ENCODE measurements at regions not wholly inside any gene's neighbourhood (a gene's known extent, or its start where the extent isn't known, plus 50 kb on each side); places are given as distances from the start of the nearest gene placed in this dataset.

- Histone ChIP-seq H3K4me1 (ENCODE audit: low read length) (no peaks in the 10 kb centered on the region), H3K27ac (ENCODE audit: low read length) (no peak overlapping the region), H3K9me3 (replicated peaks; ENCODE audit: insufficient read depth, low read length) (no peaks in the 10 kb centered on the region), H3K9me2 (replicated peaks; ENCODE audit: insufficient read depth, low read length) (no peaks in the 10 kb centered on the region), H2AFZ (ENCODE audit: low read length) (no peak overlapping the region), H3K4me2 (ENCODE audit: low read depth, low read length) (no peak overlapping the region), H3K79me2 (ENCODE audit: low read length) (no peaks in the 10 kb centered on the region), H3K9ac (ENCODE audit: low read length) (no peak overlapping the region), H3K27me3 (replicated peaks; ENCODE audit: insufficient read depth, low read length) (no peaks in the 10 kb centered on the region), H4K20me1 (ENCODE audit: insufficient read depth, low read length) (no peaks in the 10 kb centered on the region), H3K36me3 (replicated peaks; ENCODE audit: insufficient read depth, low read length) (no peaks in the 10 kb centered on the region), H3F3A (ENCODE audit: insufficient read depth, low read length) (no peaks in the 10 kb centered on the region), H3K4me3 (ENCODE audit: low read length) (no peak overlapping the region)
- TF ChIP-seq CTCF (IDR thresholded peaks at IDR 0.05; ENCODE audit: low read length): no peak
- no peak for TF ChIP-seq EZH2phosphoT487 (IDR thresholded peaks at IDR 0.05; ENCODE audit: low read length)
- TF ChIP-seq EZH2 (optimal IDR thresholded peaks at IDR 0.05; ENCODE audit: low read depth, low read length): no peak
- no peak for DNase-seq
Measured at GRCh38 chr12:19909418-19909817, 458.9 kb upstream of the PDE3A start.

GRCh38 chr12:19910681-19911080 is 457.7 kb upstream of the PDE3A start:
- H3K79me2 ChIP-seq (ENCODE audit: low read length): no peaks in the 10 kb centered on the region
- no peak overlapping the region for H3K4me2 ChIP-seq (ENCODE audit: low read depth, low read length)
- H2AFZ ChIP-seq (ENCODE audit: low read length): no peak overlapping the region
- H3F3A ChIP-seq (ENCODE audit: insufficient read depth, low read length): no peaks in the 10 kb centered on the region
- no peaks in the 10 kb centered on the region for H4K20me1 ChIP-seq (ENCODE audit: insufficient read depth, low read length)
- no peaks in the 10 kb centered on the region for H3K9me2 ChIP-seq (replicated peaks; ENCODE audit: insufficient read depth, low read length)
- H3K27me3 ChIP-seq (replicated peaks; ENCODE audit: insufficient read depth, low read length): no peaks in the 10 kb centered on the region
- DNase-seq: no peak
- TF ChIP-seq EZH2phosphoT487 (IDR thresholded peaks at IDR 0.05; ENCODE audit: low read length) (no peak), EZH2 (optimal IDR thresholded peaks at IDR 0.05; ENCODE audit: low read depth, low read length) (no peak), CTCF (IDR thresholded peaks at IDR 0.05; ENCODE audit: low read length) (no peak)
- no peak overlapping the region for H3K4me3 ChIP-seq (ENCODE audit: low read length)
- no peak overlapping the region for H3K9ac ChIP-seq (ENCODE audit: low read length)
- no peaks in the 10 kb centered on the region for H3K36me3 ChIP-seq (replicated peaks; ENCODE audit: insufficient read depth, low read length)
- H3K27ac ChIP-seq (ENCODE audit: low read length): no peak overlapping the region
- no peaks in the 10 kb centered on the region for H3K4me1 ChIP-seq (ENCODE audit: low read length)
- H3K9me3 ChIP-seq (replicated peaks; ENCODE audit: insufficient read depth, low read length): no peaks in the 10 kb centered on the region

- no peaks in the 10 kb centered on the region for H3K36me3 ChIP-seq (replicated peaks; ENCODE audit: insufficient read depth, low read length)
Measured at GRCh38 chr12:19912991-19913390, 455.3 kb upstream of the PDE3A start.

More at GRCh38 chr12:19912991-19913390, 455.3 kb upstream of the PDE3A start:
- H4K20me1 ChIP-seq (ENCODE audit: insufficient read depth, low read length): no peaks in the 10 kb centered on the region
- no peak overlapping the region for H3K4me3 ChIP-seq (ENCODE audit: low read length)
- H3F3A ChIP-seq (ENCODE audit: insufficient read depth, low read length): no peaks in the 10 kb centered on the region
- no peaks in the 10 kb centered on the region for H3K27me3 ChIP-seq (replicated peaks; ENCODE audit: insufficient read depth, low read length)
- no peak overlapping the region for H3K27ac ChIP-seq (ENCODE audit: low read length)
- no peak overlapping the region for H3K4me2 ChIP-seq (ENCODE audit: low read depth, low read length)
- no peak overlapping the region for H2AFZ ChIP-seq (ENCODE audit: low read length)
- H3K9ac ChIP-seq (ENCODE audit: low read length): no peak overlapping the region
- H3K9me2 ChIP-seq (replicated peaks; ENCODE audit: insufficient read depth, low read length): no peaks in the 10 kb centered on the region
- peaks cover 6% of the 10 kb centered on the region for H3K4me1 ChIP-seq (ENCODE audit: low read length)
- TF ChIP-seq CTCF (IDR thresholded peaks at IDR 0.05; ENCODE audit: low read length) (no peak), EZH2phosphoT487 (IDR thresholded peaks at IDR 0.05; ENCODE audit: low read length) (no peak), EZH2 (optimal IDR thresholded peaks at IDR 0.05; ENCODE audit: low read depth, low read length) (no peak)
- DNase-seq: no peak
- H3K9me3 ChIP-seq (replicated peaks; ENCODE audit: insufficient read depth, low read length): no peaks in the 10 kb centered on the region
- H3K79me2 ChIP-seq (ENCODE audit: low read length): no peaks in the 10 kb centered on the region
